ENCODE measurements at regions not wholly inside any gene's neighbourhood (a gene's known extent, or its start where the extent isn't known, plus 50 kb on each side); places are given as distances from the start of the nearest gene placed in this dataset.

GRCh38 chr6:164817662-164818061 is 491.7 kb downstream of the C6orf118 start:
- Histone ChIP-seq H3K79me2 (ENCODE audit: insufficient read depth) (no peaks in the 10 kb centered on the region), H3K4me2 (ENCODE audit: unreplicated experiment) (no peak overlapping the region), H3K27me3 (replicated peaks; ENCODE audit: insufficient read depth) (no peaks in the 10 kb centered on the region), H3K4me3 (no peak overlapping the region), H2AFZ (no peak overlapping the region), H3K9me3 (ENCODE audit: low read depth) (no peaks in the 10 kb centered on the region), H3K4me1 (ENCODE audit: insufficient read depth) (no peaks in the 10 kb centered on the region), H3K9me2 (ENCODE audit: insufficient read depth) (no peaks in the 10 kb centered on the region), H3K36me3 (ENCODE audit: low read depth) (no peaks in the 10 kb centered on the region), H3K9ac (no peak overlapping the region), H4K20me1 (ENCODE audit: insufficient read depth) (no peaks in the 10 kb centered on the region), H3K27ac (no peak overlapping the region), H3F3A (ENCODE audit: insufficient read depth) (no peaks in the 10 kb centered on the region)
- 32 to 86% methylated on average over 1 of the region's 1 CpG for WGBS, 2 experiments (ENCODE audit: low coverage in 1 of 2, low lambda C conversion rate in 2 of 2, missing lambda C conversion rate in 2 of 2)
- TF ChIP-seq EZH2phosphoT487 (IDR thresholded peaks at IDR 0.05; ENCODE audit: insufficient read depth, low read depth), result no peak
- no peak for TF ChIP-seq EZH2 (IDR thresholded peaks at IDR 0.05; ENCODE audit: insufficient read depth, poor library complexity, severe bottlenecking)
- in situ Hi-C loops (cut with MboI), result no loop called here
- DNase-seq, result no peak

DNA sequence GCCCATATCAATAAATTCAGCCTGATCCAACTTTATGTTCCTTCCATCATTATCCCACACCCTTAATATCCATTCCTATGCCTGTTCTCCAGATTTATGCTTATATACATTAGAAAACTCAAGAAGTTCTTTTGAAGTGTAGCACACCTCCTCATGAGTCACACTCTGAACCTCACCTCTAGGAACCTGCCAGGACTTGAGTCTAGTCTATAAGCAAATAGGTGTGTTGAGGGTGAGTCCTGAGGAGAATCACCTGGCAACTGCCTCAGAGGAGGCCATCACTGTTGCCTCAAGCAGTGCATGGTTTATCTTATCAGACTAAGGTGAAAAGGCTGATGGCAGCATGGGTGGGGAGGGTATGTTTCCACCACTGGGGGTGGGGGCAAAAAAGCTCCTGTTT is 496.7 kb downstream of the C6orf118 start:
- Histone ChIP-seq H3K4me2 (ENCODE audit: unreplicated experiment) (no peak overlapping the region), H3K9me2 (ENCODE audit: insufficient read depth) (no peaks in the 10 kb centered on the region), H3K79me2 (ENCODE audit: insufficient read depth) (no peaks in the 10 kb centered on the region), H2AFZ (no peak overlapping the region), H3K4me1 (ENCODE audit: insufficient read depth) (no peaks in the 10 kb centered on the region), H3F3A (ENCODE audit: insufficient read depth) (no peaks in the 10 kb centered on the region), H3K27me3 (replicated peaks; ENCODE audit: insufficient read depth) (no peaks in the 10 kb centered on the region), H3K9ac (no peak overlapping the region), H3K36me3 (ENCODE audit: low read depth) (no peaks in the 10 kb centered on the region), H3K27ac (no peak overlapping the region), H4K20me1 (ENCODE audit: insufficient read depth) (no peaks in the 10 kb centered on the region), H3K9me3 (ENCODE audit: low read depth) (no peaks in the 10 kb centered on the region), H3K4me3 (no peak overlapping the region)
- in situ Hi-C loops (cut with MboI), result no loop called here
- TF ChIP-seq EZH2 (IDR thresholded peaks at IDR 0.05; ENCODE audit: insufficient read depth, poor library complexity, severe bottlenecking), result no peak
- TF ChIP-seq EZH2phosphoT487 (IDR thresholded peaks at IDR 0.05; ENCODE audit: insufficient read depth, low read depth), result no peak
- no peak for DNase-seq

DNA sequence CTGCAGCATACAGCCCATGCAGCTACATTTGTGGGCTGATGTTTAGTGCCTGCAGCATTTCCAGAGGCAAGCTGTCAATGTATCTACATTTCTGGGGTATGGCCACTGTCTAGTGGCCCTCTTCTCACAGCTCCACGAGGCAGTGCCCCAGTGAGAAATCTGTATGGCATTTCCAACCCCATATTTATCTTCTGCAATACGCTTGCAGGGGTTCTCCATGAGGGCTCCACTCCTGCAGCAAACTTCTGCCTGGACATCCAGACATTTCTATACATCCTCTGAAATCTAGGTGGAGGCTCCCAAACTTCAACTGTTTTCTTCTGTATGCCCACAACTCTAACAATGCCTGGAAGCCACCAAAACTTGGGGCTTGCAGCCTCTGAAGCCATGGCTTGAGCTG is 502.3 kb downstream of the C6orf118 start:
- Histone ChIP-seq H3F3A (ENCODE audit: insufficient read depth) (no peaks in the 10 kb centered on the region), H2AFZ (no peak overlapping the region), H3K27ac (no peak overlapping the region), H4K20me1 (ENCODE audit: insufficient read depth) (no peaks in the 10 kb centered on the region), H3K4me3 (no peak overlapping the region), H3K4me1 (ENCODE audit: insufficient read depth) (no peaks in the 10 kb centered on the region), H3K79me2 (ENCODE audit: insufficient read depth) (no peaks in the 10 kb centered on the region), H3K9me2 (ENCODE audit: insufficient read depth) (no peaks in the 10 kb centered on the region), H3K4me2 (ENCODE audit: unreplicated experiment) (no peak overlapping the region), H3K36me3 (ENCODE audit: low read depth) (no peaks in the 10 kb centered on the region), H3K27me3 (replicated peaks; ENCODE audit: insufficient read depth) (no peaks in the 10 kb centered on the region), H3K9me3 (ENCODE audit: low read depth) (no peaks in the 10 kb centered on the region), H3K9ac (no peak overlapping the region)
- in situ Hi-C loops (cut with MboI), result no loop called here
- TF ChIP-seq EZH2phosphoT487 (IDR thresholded peaks at IDR 0.05; ENCODE audit: insufficient read depth, low read depth), result no peak
- no peak for TF ChIP-seq EZH2 (IDR thresholded peaks at IDR 0.05; ENCODE audit: insufficient read depth, poor library complexity, severe bottlenecking)
- DNase-seq, result no peak
- WGBS, 2 experiments (ENCODE audit: low coverage in 1 of 2, low lambda C conversion rate in 2 of 2, missing lambda C conversion rate in 2 of 2), result 4 to 9% methylated on average over 2 of the region's 2 CpGs

DNA sequence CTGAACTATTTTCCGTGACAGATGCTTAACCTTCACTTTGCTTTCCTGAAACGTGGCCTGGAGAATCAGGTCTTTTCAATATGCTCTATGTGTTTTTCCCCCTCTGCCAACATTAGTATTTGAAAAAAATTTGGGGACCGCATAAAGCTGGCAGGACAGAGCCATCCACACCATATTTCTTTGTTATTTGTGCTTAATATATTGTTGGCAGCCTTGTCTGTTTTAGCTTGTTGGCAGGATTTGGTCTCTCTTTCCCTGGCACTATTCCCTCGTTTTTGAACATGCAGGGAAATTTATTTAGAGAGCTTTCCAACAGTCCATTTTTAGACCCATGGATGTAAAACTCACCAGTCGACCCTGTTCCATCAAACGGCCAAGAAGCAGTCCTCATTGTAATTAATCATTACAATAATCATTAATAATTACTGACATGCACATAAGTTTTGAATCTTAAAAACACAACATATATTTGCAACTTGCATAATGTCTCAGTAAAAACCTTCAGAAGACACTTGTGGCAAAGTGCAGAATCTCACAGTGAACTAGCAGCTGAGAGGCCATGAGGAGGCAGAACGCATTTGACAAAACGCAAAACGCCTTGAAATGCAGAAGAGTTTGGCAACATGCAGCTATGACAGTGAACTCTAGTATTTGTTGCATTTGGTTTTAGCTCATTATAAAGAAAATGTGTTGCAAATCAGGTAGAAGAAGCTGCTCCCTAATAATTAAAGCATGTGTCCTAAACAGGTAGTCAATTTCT is 514.2 kb downstream of the C6orf118 start:
- 2 to 4% methylated on average over 9 of the region's 9 CpGs for WGBS, 2 experiments (ENCODE audit: low coverage in 1 of 2, low lambda C conversion rate in 2 of 2, missing lambda C conversion rate in 2 of 2)
- H3K9ac ChIP-seq, result no peak overlapping the region
- H3F3A ChIP-seq (ENCODE audit: insufficient read depth), result no peaks in the 10 kb centered on the region
- no peaks in the 10 kb centered on the region for H3K36me3 ChIP-seq (ENCODE audit: low read depth)
- no peaks in the 10 kb centered on the region for H3K79me2 ChIP-seq (ENCODE audit: insufficient read depth)
- no peak for TF ChIP-seq EZH2 (IDR thresholded peaks at IDR 0.05; ENCODE audit: insufficient read depth, poor library complexity, severe bottlenecking)
- TF ChIP-seq EZH2phosphoT487 (IDR thresholded peaks at IDR 0.05; ENCODE audit: insufficient read depth, low read depth), result no peak
- in situ Hi-C loops (cut with MboI), result no loop called here
- no peak overlapping the region for H3K27ac ChIP-seq
- no peaks in the 10 kb centered on the region for H4K20me1 ChIP-seq (ENCODE audit: insufficient read depth)
- no peak overlapping the region for H3K4me3 ChIP-seq
- H2AFZ ChIP-seq, result no peak overlapping the region
- H3K9me3 ChIP-seq (ENCODE audit: low read depth), result no peaks in the 10 kb centered on the region
- no peaks in the 10 kb centered on the region for H3K9me2 ChIP-seq (ENCODE audit: insufficient read depth)
- DNase-seq, result no peak
- H3K4me2 ChIP-seq (ENCODE audit: unreplicated experiment), result no peak overlapping the region
- H3K27me3 ChIP-seq (replicated peaks; ENCODE audit: insufficient read depth), result no peaks in the 10 kb centered on the region
- H3K4me1 ChIP-seq (ENCODE audit: insufficient read depth), result no peaks in the 10 kb centered on the region

GRCh38 chr6:164792666-164793065 is 516.7 kb downstream of the C6orf118 start:
- Histone ChIP-seq H3K27me3 (replicated peaks; ENCODE audit: insufficient read depth) (no peaks in the 10 kb centered on the region), H3K79me2 (ENCODE audit: insufficient read depth) (no peaks in the 10 kb centered on the region), H3K4me1 (ENCODE audit: insufficient read depth) (no peaks in the 10 kb centered on the region), H4K20me1 (ENCODE audit: insufficient read depth) (no peaks in the 10 kb centered on the region), H3K4me2 (ENCODE audit: unreplicated experiment) (no peak overlapping the region), H3K36me3 (ENCODE audit: low read depth) (no peaks in the 10 kb centered on the region), H3F3A (ENCODE audit: insufficient read depth) (no peaks in the 10 kb centered on the region), H3K9me2 (ENCODE audit: insufficient read depth) (no peaks in the 10 kb centered on the region), H3K9ac (no peak overlapping the region), H3K4me3 (no peak overlapping the region), H2AFZ (no peak overlapping the region), H3K9me3 (ENCODE audit: low read depth) (no peaks in the 10 kb centered on the region), H3K27ac (no peak overlapping the region)
- 0 to 6% methylated on average over 1 of the region's 1 CpG for WGBS, 2 experiments (ENCODE audit: low coverage in 1 of 2, low lambda C conversion rate in 2 of 2, missing lambda C conversion rate in 2 of 2)
- in situ Hi-C loops (cut with MboI), result no loop called here
- DNase-seq, result no peak
- TF ChIP-seq EZH2phosphoT487 (IDR thresholded peaks at IDR 0.05; ENCODE audit: insufficient read depth, low read depth) (no peak), EZH2 (IDR thresholded peaks at IDR 0.05; ENCODE audit: insufficient read depth, poor library complexity, severe bottlenecking) (no peak)
